ENCODE measurements at regions not wholly inside any gene's neighbourhood (a gene's known extent, or its start where the extent isn't known, plus 50 kb on each side); places are given as distances from the start of the nearest gene placed in this dataset.
"Not testable (repeated sequence)": the region's sequence is repeated elsewhere in the genome, so short reads cannot be mapped to it uniquely, and the experiment has no call there.

DNA sequence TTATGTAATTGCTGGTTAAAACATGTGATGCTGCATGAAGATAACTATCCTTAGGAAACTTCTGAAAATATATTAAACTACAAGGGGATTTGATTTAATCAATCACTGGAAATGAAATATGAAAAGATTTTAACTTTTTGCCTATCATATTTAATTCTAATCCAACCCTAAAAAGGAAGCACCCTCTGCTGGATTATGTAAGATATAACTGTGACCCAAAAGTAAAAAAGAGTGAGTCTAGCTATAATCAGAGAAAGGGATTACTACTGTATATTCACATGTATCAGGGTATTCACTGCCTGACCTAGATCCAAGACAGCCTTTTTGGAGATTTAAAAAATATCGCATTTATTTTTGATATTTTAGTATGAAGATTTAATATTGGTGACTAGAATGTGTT lies 295.5 kb downstream of the MDFIC start:
- no peak for DNase-seq (ENCODE audit: low read depth in 2 of 2)

- DNase-seq (ENCODE audit: low read depth in 2 of 2), result no peak
These were observed 294.8 kb downstream of the MDFIC start for GRCh38 chr7:115216652-115217051.

DNA sequence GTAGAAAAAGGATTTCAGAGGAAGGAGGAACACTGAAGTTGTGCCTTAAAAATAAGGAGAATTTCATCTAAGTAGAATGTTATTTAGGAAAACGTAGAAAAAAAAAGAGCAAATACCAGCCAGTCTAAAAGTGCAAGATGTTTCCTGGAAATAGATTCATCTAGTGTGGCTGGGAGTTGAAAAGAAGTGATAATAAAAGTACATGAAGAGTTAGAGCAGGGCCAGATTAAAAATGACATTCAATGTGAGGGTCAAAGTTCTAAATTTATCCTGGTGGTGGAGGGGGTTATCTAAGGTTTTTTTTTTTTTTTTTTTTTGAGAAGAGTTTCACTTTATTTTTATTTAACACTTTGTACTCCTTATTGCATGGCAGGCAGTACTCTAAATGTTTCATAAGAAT lies 289.3 kb downstream of the MDFIC start:
- DNase-seq (ENCODE audit: low read depth in 2 of 2), result no peak

DNA sequence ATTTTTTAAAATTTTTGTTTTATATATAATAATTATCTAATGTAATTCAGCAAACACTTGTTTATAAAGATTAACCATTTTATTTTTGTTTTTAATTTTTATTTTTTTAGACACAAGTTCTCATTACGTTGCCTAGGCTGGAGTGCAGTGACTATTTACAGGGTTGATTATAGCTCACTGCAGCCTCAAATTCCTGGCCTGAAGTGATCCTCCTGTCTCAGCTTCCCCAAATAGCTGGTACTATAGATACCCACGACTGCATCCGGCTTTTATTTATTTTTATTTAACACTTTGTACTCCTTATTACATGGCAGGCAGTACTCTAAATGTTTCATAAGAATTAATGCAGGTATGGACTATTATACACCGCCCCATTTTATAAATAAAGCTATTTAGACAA lies 288.7 kb downstream of the MDFIC start:
- no peak for DNase-seq (ENCODE audit: low read depth in 2 of 2)

DNA sequence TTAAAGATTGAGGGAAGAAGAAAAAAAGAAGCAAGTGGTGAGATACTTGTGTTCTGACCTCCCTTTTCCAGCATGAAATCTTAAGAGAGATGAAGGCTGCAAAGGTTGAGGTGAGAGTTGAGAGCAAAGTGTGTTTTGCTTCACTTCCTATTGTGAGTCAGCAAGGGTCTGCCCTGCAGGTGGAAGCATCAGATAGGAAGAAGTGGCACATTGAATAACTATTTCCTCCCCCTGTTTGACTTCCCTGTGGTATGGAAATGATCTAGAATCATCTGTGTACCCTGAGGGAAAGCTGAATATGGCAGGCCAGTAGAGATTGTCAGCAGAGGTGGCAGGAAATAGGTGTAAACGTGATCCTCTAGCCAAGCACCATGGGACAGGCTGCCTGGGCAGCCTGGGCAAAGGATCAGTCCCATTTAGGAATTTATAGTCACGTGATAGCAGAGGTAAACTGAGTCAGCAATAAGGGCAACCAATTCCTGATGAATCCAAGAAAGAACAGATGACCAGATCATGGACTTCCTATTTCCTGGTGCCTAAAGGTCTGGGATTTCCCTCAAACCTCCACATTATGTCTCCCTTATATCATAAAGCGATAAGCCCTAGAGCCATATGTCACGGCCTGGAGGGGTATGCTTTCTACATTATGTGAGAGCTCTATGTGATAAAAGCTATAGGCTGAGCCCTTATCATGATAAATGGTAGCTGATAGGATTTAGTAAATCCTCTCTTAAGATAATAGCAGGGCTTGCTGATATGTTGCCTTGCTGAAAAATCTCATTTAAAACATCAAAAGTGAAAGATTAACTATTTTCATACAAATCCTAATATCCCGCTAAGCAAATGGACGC lies 287.0 kb downstream of the MDFIC start:
- DNase-seq (ENCODE audit: low read depth in 2 of 2), result no peak

GRCh38 chr7:115206374-115206773 lies 284.5 kb downstream of the MDFIC start:
- DNase-seq (ENCODE audit: low read depth in 2 of 2), result not testable (repeated sequence)

- no peak for DNase-seq (ENCODE audit: low read depth in 2 of 2)
These were observed 276.2 kb downstream of the MDFIC start for GRCh38 chr7:115198143-115198542.

DNA sequence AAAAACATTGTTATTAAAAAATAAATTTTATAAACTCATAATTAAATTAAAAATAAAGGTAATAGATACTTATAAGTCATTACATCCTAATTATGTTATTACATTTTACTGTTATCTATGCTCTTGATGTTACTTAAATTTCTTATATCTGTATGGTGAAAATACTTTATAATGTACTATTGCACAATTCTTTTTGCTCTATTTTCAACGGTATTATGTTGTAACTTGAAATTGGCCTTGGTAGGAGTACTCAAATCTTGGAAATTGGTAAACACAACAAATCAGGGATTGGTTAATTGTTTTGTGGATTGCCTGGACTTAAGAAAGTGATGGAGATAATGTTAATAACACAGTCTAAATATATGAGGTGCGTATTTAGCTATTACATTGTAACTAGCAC lies 273.3 kb downstream of the MDFIC start:
- DNase-seq (ENCODE audit: low read depth in 2 of 2), result no peak

DNA sequence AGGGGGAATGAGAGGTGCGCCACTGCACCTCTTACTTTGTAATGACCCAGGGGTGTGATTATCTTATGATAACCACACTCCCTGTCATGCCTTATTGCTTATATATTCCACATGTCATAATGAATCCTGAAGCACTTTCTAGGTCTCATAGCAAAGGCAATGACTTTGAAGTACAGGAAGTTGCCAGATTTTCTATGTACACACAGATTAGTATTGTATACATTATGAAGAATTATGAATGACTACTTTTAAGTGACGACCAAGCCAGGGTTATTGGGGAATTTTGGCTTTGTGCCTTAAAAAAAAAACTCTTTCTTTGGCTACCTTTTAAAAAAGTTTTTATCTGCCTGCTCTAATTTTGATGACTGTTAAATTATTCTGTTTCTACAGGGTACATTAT lies 269.6 kb downstream of the MDFIC start:
- no peak for DNase-seq (ENCODE audit: low read depth in 2 of 2)

GRCh38 chr7:115183431-115184057 lies 261.6 kb downstream of the MDFIC start:
- DNase-seq (ENCODE audit: low read depth in 2 of 2), result no peak

DNA sequence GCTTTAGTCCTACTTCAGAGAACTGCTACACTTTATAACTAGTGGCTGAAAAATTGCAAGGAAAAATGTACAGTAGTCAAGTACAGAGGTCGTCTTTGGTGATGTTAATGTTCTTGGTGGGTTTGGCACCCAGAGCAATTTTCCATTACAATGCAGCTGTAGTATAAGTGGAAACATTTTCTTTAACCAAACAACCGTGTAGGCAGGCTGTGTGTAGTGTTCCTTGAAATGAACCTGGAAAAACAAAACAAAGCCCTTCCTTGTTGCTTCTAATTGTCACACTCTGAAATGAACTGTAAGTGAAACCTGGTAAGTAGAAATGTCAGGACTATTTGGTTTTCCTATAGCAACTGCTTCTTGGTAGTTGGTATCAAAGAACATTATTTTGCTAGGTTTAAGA lies 256.9 kb downstream of the MDFIC start:
- DNase-seq (ENCODE audit: low read depth in 2 of 2), result no peak

DNA sequence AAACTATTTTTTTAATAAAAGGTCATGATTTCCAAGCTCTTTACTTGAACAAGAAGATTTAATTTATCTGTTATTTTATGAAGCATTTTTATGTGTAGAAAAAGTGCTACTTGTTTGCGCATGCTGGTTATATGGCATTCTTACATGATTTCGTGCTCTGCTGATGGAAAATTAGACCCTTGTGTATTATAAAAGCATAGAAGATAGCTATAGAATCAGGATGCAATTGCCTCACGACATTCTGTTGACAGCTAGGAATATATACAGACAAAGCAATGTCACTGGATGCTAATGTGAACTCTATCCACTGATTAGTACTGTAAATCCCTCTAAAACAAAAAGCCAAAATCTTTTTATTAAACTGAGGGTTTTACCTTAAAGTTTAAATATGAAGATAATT lies 255.9 kb downstream of the MDFIC start:
- no peak for DNase-seq (ENCODE audit: low read depth in 2 of 2)

DNA sequence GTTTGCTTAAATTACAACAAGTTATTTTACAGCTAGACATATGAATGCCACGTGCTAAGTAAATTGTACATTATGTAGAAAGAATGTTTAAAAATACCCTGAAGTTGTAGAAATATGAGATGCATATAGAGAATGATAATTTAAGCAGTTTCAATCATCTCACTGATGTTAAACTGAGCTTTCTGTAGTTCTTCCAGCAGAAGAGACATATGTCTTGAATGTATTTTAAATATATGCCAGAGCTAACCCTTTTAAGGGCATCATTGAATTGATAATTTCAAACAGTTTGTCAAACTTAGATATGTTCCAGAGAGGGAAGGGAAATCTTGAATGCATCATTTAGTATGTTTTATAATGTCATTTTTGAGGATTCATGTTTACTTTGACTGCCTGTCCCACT lies 255.2 kb downstream of the MDFIC start:
- no peak for DNase-seq (ENCODE audit: low read depth in 2 of 2)

- DNase-seq (ENCODE audit: low read depth in 2 of 2), result not testable (repeated sequence)
These were observed 250.5 kb downstream of the MDFIC start for GRCh38 chr7:115172397-115172796.

DNA sequence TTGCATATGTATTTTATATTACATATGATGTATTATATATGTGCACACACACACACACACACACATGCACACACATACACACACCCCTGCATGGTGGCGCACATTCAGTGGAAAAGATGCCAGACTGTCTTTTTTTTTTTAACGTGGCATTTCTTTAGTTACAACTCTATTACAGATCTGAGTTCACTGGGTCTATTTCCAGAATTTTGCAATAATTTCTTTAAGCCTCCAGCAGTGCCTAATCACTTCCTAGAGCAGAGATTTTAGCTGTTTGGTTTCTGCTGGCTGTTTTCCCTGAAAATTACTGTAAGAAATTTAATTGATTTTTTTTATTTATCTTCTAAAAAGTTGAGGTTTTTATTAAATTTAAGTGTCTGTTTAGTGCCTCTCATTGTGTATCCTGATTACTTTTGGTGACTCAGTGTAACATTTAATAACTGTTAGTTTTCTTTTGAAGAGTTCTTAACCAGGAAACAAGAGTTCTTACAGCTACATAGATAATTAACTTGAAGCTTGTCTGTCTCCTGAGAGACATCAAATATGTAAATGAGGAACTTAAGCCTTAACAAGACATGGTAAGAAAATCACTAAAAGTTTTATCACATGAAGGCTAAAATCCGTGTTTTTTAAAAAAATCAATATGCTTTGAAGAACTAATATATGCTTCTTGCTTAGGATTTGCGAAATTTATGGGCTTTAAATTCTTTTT lies 232.0 kb downstream of the MDFIC start:
- no peak for DNase-seq (ENCODE audit: low read depth in 2 of 2)

DNA sequence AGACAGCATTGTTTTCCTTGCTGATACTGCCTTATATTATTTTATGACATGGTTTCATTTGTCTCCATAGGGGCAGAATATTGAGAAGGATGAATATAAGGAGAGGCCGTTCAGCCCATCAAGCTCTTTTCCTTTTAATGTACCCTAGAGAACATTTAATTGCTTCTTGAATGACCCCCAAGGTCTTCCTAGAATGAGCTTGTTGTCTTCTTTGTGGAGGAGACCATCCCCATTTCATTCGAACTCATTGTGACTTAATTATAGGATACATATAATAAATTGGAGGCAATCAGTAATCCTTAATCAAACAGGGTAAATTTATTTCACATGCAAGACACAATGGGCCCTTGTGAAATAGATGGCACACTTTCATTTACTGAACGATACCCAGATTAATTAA lies 231.3 kb downstream of the MDFIC start:
- DNase-seq (ENCODE audit: low read depth in 2 of 2), result no peak

DNA sequence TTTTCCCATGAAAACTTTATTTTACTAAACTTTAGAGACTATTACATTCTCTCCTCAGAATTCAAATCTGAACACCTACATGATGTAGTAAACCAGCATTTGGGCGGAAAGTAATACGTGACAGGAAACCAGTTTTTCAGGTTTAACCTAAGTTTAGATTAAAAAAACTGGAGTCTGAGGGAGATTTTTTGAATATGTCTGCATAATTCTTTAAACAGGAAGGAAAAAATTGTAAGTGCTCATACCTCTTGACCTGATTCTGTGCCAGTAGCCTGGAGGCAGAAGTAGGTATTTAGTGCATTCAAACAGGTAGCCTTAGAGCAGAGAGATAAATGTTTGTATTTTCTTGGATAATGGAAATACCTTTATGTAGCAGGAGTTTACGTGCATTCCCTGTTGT lies 224.3 kb downstream of the MDFIC start:
- no peak for DNase-seq (ENCODE audit: low read depth in 2 of 2)

- DNase-seq (ENCODE audit: low read depth in 2 of 2), result no peak
These were observed 223.6 kb downstream of the MDFIC start for GRCh38 chr7:115145512-115145911.

GRCh38 chr7:115137816-115138215 lies 215.9 kb downstream of the MDFIC start:
- no peak for DNase-seq (ENCODE audit: low read depth in 2 of 2)

DNA sequence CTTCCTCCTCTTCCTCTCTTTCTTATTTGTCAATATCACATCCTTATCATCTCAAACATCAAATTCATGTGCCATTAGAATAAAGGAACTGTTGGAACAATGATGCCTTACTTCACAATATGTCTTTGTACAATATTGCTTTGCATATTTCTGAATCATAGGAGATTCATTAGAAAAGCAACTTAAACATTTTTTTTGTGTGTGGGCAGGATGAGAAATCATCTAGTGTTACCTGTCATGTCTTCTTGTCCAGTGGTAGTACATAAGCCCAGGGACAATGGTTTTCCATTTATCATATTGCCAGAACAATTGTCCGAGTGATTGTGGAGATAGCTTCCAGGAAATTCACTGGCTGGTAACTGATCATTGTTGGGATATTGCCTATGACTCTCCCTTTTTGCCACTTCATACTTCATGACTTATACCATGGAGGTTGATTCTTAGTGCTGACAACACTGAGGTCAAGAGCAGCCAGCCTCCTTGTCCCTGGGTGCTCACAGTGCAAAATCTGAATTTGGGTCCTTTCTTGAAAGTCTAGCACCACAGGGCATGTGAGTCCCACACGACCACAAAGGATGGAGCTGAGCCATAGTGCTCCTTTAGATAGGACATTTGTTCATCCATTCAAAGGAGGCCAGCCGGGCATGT lies 215.0 kb downstream of the MDFIC start:
- DNase-seq (ENCODE audit: low read depth in 2 of 2), result no peak

DNA sequence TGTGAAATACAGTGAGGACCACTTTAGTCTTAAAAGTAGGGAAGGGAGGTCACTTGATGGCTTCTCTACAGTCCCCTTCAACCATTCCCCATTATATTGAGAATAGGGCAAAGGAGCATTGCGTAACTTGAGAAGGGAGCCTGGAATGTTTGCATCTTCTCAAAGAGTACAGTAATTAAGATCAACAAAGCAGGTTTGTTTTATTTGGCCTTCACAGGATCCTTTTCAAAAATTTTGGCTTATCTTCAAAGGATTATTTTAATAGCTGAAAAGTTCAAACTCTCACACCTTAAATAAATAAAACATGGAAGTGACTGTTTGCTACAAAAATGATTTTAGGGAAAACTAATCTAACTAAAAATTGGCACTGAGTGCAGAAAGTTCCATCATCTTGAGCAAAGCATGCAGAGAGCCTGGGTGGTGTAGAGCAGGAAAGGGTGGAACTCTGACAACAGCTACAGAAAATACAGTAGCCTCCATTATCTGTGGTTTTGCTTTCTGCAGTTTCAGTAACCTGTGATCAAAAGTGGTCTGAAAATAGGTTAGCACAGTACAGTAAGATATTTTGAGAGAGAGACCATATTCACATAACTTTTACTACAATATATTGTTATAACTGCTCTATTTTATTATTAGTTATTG lies 214.0 kb downstream of the MDFIC start:
- no peak for DNase-seq (ENCODE audit: low read depth in 2 of 2)

- no peak for DNase-seq (ENCODE audit: low read depth in 2 of 2)
These were observed 213.3 kb downstream of the MDFIC start for GRCh38 chr7:115135146-115135545.

Data from stimulated activated CD4-positive, alpha-beta T cell treated with anti-CD3 and anti-CD28 coated beads, Interleukin-12 subunit alpha, Interleukin-12 subunit beta, amount 100 ng/mL, for 24 hours (primary cell).